PC-3 (cell line): ENCODE measurements at regions not wholly inside any gene's neighbourhood (a gene's known extent, or its start where the extent isn't known, plus 50 kb on each side); places are given as distances from the start of the nearest gene placed in this dataset.

Experiments
- ATAC-seq: fragments of 200-7000 bp; cut with Tn5 transposase; 2 replicates; pipeline ENCODE4 v1.9.1; 2020; ENCODE audit warnings: mild to moderate bottlenecking, moderate library complexity
- BruUV-seq: library from RNA; stranded (reverse); fragments of 400-500 nt; replicated peaks from 2 replicates; lab custom pipeline; 2021; lab: Mats Ljungman, UMichigan
- CTCF ChIA-PET: fragments of 300-600 bp; sonication (Branson Sonifier 250); formaldehyde crosslinking; loops from one replicate; lab custom pipeline; 2022; ENCODE audit warnings: antibody characterized with exemption; lab: Charles Lee
- POLR2A ChIA-PET: fragments of 300-600 bp; sonication (Branson Sonifier 250); formaldehyde crosslinking; loops from one replicate; lab custom pipeline; 2022; ENCODE audit warnings: antibody characterized with exemption; ENCODE audit not compliant: unreplicated experiment; lab: Charles Lee
- DNase-seq: peaks from one replicate; pipeline ENCODE4 v3.0.0-alpha.2; 2015
- H2AFZ ChIP-seq: fragments of 300-600 bp; sonication (generic); 2 replicates; pipeline ENCODE4 v1.6.0; 2016; ENCODE audit warnings: antibody characterized with exemption, low read length
- H3F3A ChIP-seq: fragments of 300-600 bp; sonication (generic); one replicate; pipeline ENCODE4 v1.6.0; 2017; ENCODE audit warnings: antibody characterized with exemption, low read length, control low read depth, mild to moderate bottlenecking; ENCODE audit not compliant: unreplicated experiment
- H3K27ac ChIP-seq: fragments of 300-600 bp; sonication (generic); 2 replicates; pipeline ENCODE4 v1.5.1; 2016; ENCODE audit warnings: mild to moderate bottlenecking, low read length
- H3K27me3 ChIP-seq: fragments of 300-600 bp; sonication (generic); 2 replicates; pipeline ENCODE4 v1.6.1; 2016; ENCODE audit warnings: low read length, mixed read lengths
- H3K36me3 ChIP-seq: fragments of 300-600 bp; sonication (generic); 2 replicates; pipeline ENCODE4 v1.6.1; 2016; ENCODE audit warnings: low read depth, mixed run types, low read length, mixed read lengths
- H3K4me1 ChIP-seq: fragments of 300-600 bp; sonication (generic); 2 replicates; pipeline ENCODE4 v1.5.1; 2016; ENCODE audit warnings: low read length; ENCODE audit not compliant: insufficient read depth
- H3K4me2 ChIP-seq: fragments of 300-600 bp; sonication (generic); 2 replicates; pipeline ENCODE4 v1.6.0; 2016; ENCODE audit warnings: low read length
- H3K4me3 ChIP-seq: fragments of 300-600 bp; sonication (generic); 2 replicates; pipeline ENCODE4 v1.5.1; 2016; ENCODE audit warnings: mild to moderate bottlenecking, low read length, mixed read lengths
- H3K79me2 ChIP-seq: fragments of 300-600 bp; sonication (generic); 2 replicates; pipeline ENCODE4 v1.6.1; 2017; ENCODE audit warnings: low read length, mixed read lengths
- H3K9ac ChIP-seq: fragments of 300-600 bp; sonication (generic); 2 replicates; pipeline ENCODE4 v1.6.0; 2016; ENCODE audit warnings: mild to moderate bottlenecking, low read length
- H3K9me2 ChIP-seq: fragments of 300-600 bp; sonication (generic); replicated peaks from 2 replicates; pipeline ENCODE4 v1.6.1; 2016; ENCODE audit warnings: mixed run types, low read length, mixed read lengths
- H3K9me3 ChIP-seq: fragments of 300-600 bp; sonication (generic); 2 replicates; pipeline ENCODE4 v1.6.1; 2016; ENCODE audit warnings: low read length, mixed read lengths
- H4K20me1 ChIP-seq: fragments of 300-600 bp; sonication (generic); 2 replicates; pipeline ENCODE4 v1.6.1; 2016; ENCODE audit warnings: low read length, mixed read lengths
- CTCF ChIP-seq: fragments of 300-600 bp; sonication (generic); conservative IDR thresholded peaks from 2 replicates; pipeline ENCODE4 v1.5.1; 2017; ENCODE audit warnings: antibody characterized with exemption, low read depth, mild to moderate bottlenecking, low read length
- EZH2 ChIP-seq: fragments of 300-600 bp; sonication (generic); IDR thresholded peaks from one replicate; pipeline ENCODE4 v1.6.1; 2017; ENCODE audit warnings: antibody characterized with exemption, mild to moderate bottlenecking, low read length; ENCODE audit not compliant: unreplicated experiment
- EZH2phosphoT487 ChIP-seq: fragments of 300-600 bp; sonication (generic); IDR thresholded peaks from 2 replicates; pipeline ENCODE4 v1.6.1; 2018; ENCODE audit warnings: mild to moderate bottlenecking, antibody characterized with exemption, low read length, borderline replicate concordance
- intact Hi-C: fragments of 100-400 bp; cut with micrococcal nuclease; formaldehyde crosslinking; loops from 2 replicates; pipeline ENCODE4 v1.9.0; 2023

DNA sequence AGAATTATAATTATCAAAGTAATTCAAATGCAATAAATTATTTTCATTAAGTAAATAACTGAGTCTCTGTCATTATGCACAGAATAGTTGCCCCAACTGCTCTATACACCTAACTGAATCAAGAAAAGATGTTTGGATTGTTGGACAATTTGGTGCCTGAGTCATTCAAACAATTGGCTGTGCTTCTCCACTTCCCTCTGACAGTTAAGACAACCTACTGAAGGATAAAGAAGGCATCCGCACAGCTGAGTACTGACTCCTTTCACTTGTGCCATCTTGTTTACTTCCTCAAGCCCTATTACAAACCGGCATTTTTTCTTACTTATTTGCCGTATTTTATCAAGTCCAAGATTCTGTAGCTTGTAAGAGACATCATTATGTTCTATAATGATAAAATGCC lies 110.6 kb upstream of the C1QTNF7 start:
- Histone ChIP-seq H3K27ac (no peak overlapping the region), H3K36me3 (no peaks in the 10 kb centered on the region), H3K4me2 (no peak overlapping the region), H3K4me3 (no peak overlapping the region), H4K20me1 (no peaks in the 10 kb centered on the region), H3K9me3 (no peaks in the 10 kb centered on the region), H3F3A (no peaks in the 10 kb centered on the region), H2AFZ (no peak overlapping the region), H3K79me2 (no peaks in the 10 kb centered on the region), H3K4me1 (no peaks in the 10 kb centered on the region), H3K9ac (no peak overlapping the region), H3K9me2 (no peaks in the 10 kb centered on the region), H3K27me3 (peaks cover 4% of the 10 kb centered on the region; the same call in 1 of the 2 replicates)
- ATAC-seq: no peak
- POLR2A ChIA-PET: no interaction called here
- intact Hi-C loops: no loop called here
- DNase-seq: no peak
- no TSS peak for BruUV-seq
- TF ChIP-seq CTCF (no peak), EZH2phosphoT487 (no peak), EZH2 (no peak)
- CTCF ChIA-PET: no interaction called here

- intact Hi-C loops: no loop called here
- POLR2A ChIA-PET: no interaction called here
These were observed 109.0 kb upstream of the C1QTNF7 start for GRCh38 chr4:15318621-15319348.

More at GRCh38 chr4:15318621-15319348, 109.0 kb upstream of the C1QTNF7 start:
- Histone ChIP-seq H3K27me3 (peaks cover 4% of the 10 kb centered on the region; the same call in 1 of the 2 replicates), H3K36me3 (no peaks in the 10 kb centered on the region), H3K4me2 (no peak overlapping the region), H3K4me1 (no peaks in the 10 kb centered on the region), H2AFZ (no peak overlapping the region), H3K79me2 (no peaks in the 10 kb centered on the region), H3K4me3 (no peak overlapping the region), H3F3A (no peaks in the 10 kb centered on the region), H3K27ac (no peak overlapping the region), H3K9me2 (no peaks in the 10 kb centered on the region), H3K9ac (no peak overlapping the region), H3K9me3 (no peaks in the 10 kb centered on the region), H4K20me1 (no peaks in the 10 kb centered on the region)
- CTCF ChIA-PET: no interaction called here
- DNase-seq (no peak), ATAC-seq (no peak)
- TF ChIP-seq EZH2 (no peak), EZH2phosphoT487 (no peak), CTCF (no peak)
- BruUV-seq: no TSS peak
